ENCODE measurements at regions not wholly inside any gene's neighbourhood (a gene's known extent, or its start where the extent isn't known, plus 50 kb on each side); places are given as distances from the start of the nearest gene placed in this dataset.

DNA sequence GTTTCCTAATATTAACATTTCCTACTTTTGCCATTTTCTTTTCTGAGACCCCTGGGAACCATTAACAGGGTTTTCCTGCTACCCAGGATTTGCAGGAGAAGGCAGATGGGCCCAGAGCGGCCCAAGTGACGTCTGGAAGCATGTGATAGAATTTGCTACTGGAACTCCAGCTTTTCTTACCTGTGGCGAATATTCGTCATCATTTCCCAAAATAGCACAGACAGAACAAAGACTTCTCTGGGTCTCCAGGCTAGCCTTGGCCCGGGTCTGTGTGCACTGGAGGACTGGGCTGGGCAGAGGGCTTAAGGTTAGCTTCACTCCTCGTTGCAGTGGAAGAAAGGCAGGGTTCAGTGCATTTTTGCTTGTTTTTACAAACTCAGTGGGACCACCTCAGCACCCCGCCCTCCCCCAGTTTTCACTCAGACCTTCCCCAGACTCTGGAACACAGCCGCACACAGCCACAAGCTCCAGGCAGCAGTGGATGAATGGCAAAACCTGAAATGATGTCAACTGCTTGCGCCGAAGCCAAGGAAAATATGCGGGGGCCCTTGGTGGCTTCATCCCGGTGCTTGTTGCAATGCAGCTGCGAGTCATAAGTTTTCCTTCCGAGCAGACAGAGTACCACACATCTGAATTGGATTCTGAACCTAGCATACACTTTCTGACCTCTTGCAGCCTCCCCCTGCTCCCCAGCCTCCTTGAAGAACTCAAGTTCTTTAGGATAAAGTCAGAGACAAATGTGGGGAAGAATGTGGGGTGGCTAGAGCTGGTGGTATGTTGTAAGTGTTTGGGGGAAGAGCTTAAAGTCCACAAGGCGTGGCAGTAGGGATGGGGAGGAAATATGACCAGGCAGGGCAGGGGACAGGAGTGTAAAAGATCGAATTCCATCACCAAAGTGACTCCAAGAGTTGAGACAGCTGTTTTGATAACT is 586.0 kb downstream of the CCDC171 start:
- H3K36me3 ChIP-seq (replicated peaks; ENCODE audit: insufficient read depth, low read depth) = no peaks in the 10 kb centered on the region
- TF ChIP-seq EZH2 (IDR thresholded peaks at IDR 0.05; ENCODE audit: borderline replicate concordance) = no peak
- no peak for TF ChIP-seq CTCF (IDR thresholded peaks at IDR 0.05; ENCODE audit: poor library complexity)
- TF ChIP-seq EZH2phosphoT487 (IDR thresholded peaks at IDR 0.05; ENCODE audit: low read depth, severe bottlenecking, unreplicated experiment) = no peak
- H3K79me2 ChIP-seq = no peaks in the 10 kb centered on the region
- H3K4me2 ChIP-seq = no peak overlapping the region
- 83% methylated on average over 16 of the region's 16 CpGs for WGBS (ENCODE audit: low lambda C conversion rate, missing lambda C conversion rate)
- H3K27me3 ChIP-seq = no peaks in the 10 kb centered on the region
- no peaks in the 10 kb centered on the region for H3K9me3 ChIP-seq (ENCODE audit: low read depth)
- H4K20me1 ChIP-seq (ENCODE audit: insufficient read depth, poor library complexity, severe bottlenecking) = no peaks in the 10 kb centered on the region
- H3K4me3 ChIP-seq = no peak overlapping the region
- H3K9me2 ChIP-seq (replicated peaks; ENCODE audit: insufficient read depth) = no peaks in the 10 kb centered on the region
- DNase-seq (ENCODE audit: low spot score) = no peak
- H3K4me1 ChIP-seq (ENCODE audit: insufficient read depth) = no peaks in the 10 kb centered on the region
- H3K27ac ChIP-seq = no peak overlapping the region
- no peak overlapping the region for H2AFZ ChIP-seq

GRCh38 chr9:16139774-16140173 is 586.9 kb downstream of the CCDC171 start:
- Histone ChIP-seq H3K27me3 (no peaks in the 10 kb centered on the region), H3K79me2 (no peaks in the 10 kb centered on the region), H3K36me3 (replicated peaks; ENCODE audit: insufficient read depth, low read depth) (no peaks in the 10 kb centered on the region), H4K20me1 (ENCODE audit: insufficient read depth, poor library complexity, severe bottlenecking) (no peaks in the 10 kb centered on the region), H3K4me1 (ENCODE audit: insufficient read depth) (no peaks in the 10 kb centered on the region), H3K9me2 (replicated peaks; ENCODE audit: insufficient read depth) (no peaks in the 10 kb centered on the region), H3K4me3 (no peak overlapping the region), H3K27ac (no peak overlapping the region), H3K9me3 (ENCODE audit: low read depth) (no peaks in the 10 kb centered on the region), H2AFZ (no peak overlapping the region), H3K4me2 (no peak overlapping the region)
- TF ChIP-seq EZH2phosphoT487 (IDR thresholded peaks at IDR 0.05; ENCODE audit: low read depth, severe bottlenecking, unreplicated experiment) (no peak), CTCF (IDR thresholded peaks at IDR 0.05; ENCODE audit: poor library complexity) (no peak), EZH2 (IDR thresholded peaks at IDR 0.05; ENCODE audit: borderline replicate concordance) (no peak)
- no peak for DNase-seq (ENCODE audit: low spot score)
- WGBS (ENCODE audit: low lambda C conversion rate, missing lambda C conversion rate) = 77% methylated on average over 5 of the region's 5 CpGs

DNA sequence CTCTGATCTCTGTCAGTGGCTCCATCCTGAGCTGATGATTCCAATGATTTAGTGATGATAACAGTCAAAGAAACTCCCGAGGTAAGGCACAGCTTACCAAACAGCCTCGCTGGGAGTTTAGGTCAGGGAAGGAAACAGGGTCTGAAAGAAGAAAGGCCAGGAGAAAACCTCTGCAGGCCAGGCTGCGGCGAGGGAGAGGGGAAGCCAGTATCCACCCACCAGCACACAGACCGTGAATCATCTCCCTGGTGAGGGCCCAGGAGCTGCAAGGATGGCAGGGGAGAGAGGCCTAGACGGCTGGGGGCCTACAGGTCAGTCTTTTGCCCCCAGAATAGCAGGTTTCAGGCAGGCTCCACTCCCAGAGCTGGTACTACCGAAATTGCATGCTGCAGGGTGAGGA is 590.5 kb downstream of the CCDC171 start:
- Histone ChIP-seq H3K27me3 (no peaks in the 10 kb centered on the region), H3K9me2 (replicated peaks; ENCODE audit: insufficient read depth) (no peaks in the 10 kb centered on the region), H3K4me3 (no peak overlapping the region), H3K36me3 (replicated peaks; ENCODE audit: insufficient read depth, low read depth) (no peaks in the 10 kb centered on the region), H3K79me2 (no peaks in the 10 kb centered on the region), H4K20me1 (ENCODE audit: insufficient read depth, poor library complexity, severe bottlenecking) (no peaks in the 10 kb centered on the region), H3K4me1 (ENCODE audit: insufficient read depth) (no peaks in the 10 kb centered on the region), H2AFZ (no peak overlapping the region), H3K27ac (no peak overlapping the region), H3K9me3 (ENCODE audit: low read depth) (no peaks in the 10 kb centered on the region), H3K4me2 (no peak overlapping the region)
- TF ChIP-seq EZH2phosphoT487 (IDR thresholded peaks at IDR 0.05; ENCODE audit: low read depth, severe bottlenecking, unreplicated experiment) (no peak), EZH2 (IDR thresholded peaks at IDR 0.05; ENCODE audit: borderline replicate concordance) (no peak), CTCF (IDR thresholded peaks at IDR 0.05; ENCODE audit: poor library complexity) (no peak)
- 77% methylated on average over 7 of the region's 7 CpGs for WGBS (ENCODE audit: low lambda C conversion rate, missing lambda C conversion rate)
- no peak for DNase-seq (ENCODE audit: low spot score)
